SKM-1 treated with dmso at 0.1 percent for 144 hours (cell line): ENCODE measurements at regions not wholly inside any gene's neighbourhood (a gene's known extent, or its start where the extent isn't known, plus 50 kb on each side); places are given as distances from the start of the nearest gene placed in this dataset.
"Not testable (repeated sequence)": the region's sequence is repeated elsewhere in the genome, so short reads cannot be mapped to it uniquely, and the experiment has no call there.

Source experiments
- DNase-seq: peaks from one replicate; lab custom pipeline; 2025; ENCODE audit not compliant: unreplicated experiment; lab: John Stamatoyannopoulos, UW

- DNase-seq, result no peak
Observed at GRCh38 chr1:29428280-29428615, 191.9 kb downstream of the PTPRU start.

GRCh38 chr1:29427614-29428279, 191.4 kb downstream of the PTPRU start:
- no peak for DNase-seq

GRCh38 chr1:29426701-29427279, 190.5 kb downstream of the PTPRU start:
- no peak for DNase-seq

- no peak for DNase-seq
Observed at GRCh38 chr1:29425631-29426030, 189.3 kb downstream of the PTPRU start.

- no peak for DNase-seq
Observed at GRCh38 chr1:29424266-29424665, 187.9 kb downstream of the PTPRU start.

GRCh38 chr1:29420202-29420601, 183.9 kb downstream of the PTPRU start:
- no peak for DNase-seq

- no peak for DNase-seq
Observed at GRCh38 chr1:29417971-29418370, 181.6 kb downstream of the PTPRU start.

GRCh38 chr1:29417147-29417858, 181.0 kb downstream of the PTPRU start:
- DNase-seq, result no peak

- DNase-seq, result no peak
Observed at GRCh38 chr1:29416267-29417146, 180.2 kb downstream of the PTPRU start.

- no peak for DNase-seq
Observed at GRCh38 chr1:29415861-29416260, 179.5 kb downstream of the PTPRU start.

- no peak for DNase-seq
Observed at GRCh38 chr1:29415156-29415830, 179.0 kb downstream of the PTPRU start.

GRCh38 chr1:29414086-29414485, 177.8 kb downstream of the PTPRU start:
- no peak for DNase-seq

- DNase-seq, result no peak
Observed at GRCh38 chr1:29413661-29414060, 177.3 kb downstream of the PTPRU start.

- DNase-seq, result no peak
Observed at GRCh38 chr1:29412591-29412990, 176.3 kb downstream of the PTPRU start.

GRCh38 chr1:29410476-29410875, 174.2 kb downstream of the PTPRU start:
- DNase-seq, result no peak

GRCh38 chr1:29409616-29410015, 173.3 kb downstream of the PTPRU start:
- DNase-seq, result no peak

GRCh38 chr1:29408831-29409605, 172.7 kb downstream of the PTPRU start:
- no peak for DNase-seq

GRCh38 chr1:29406814-29407213, 170.5 kb downstream of the PTPRU start:
- no peak for DNase-seq

GRCh38 chr1:29400203-29400602, 163.9 kb downstream of the PTPRU start:
- not testable (repeated sequence) for DNase-seq

GRCh38 chr1:29399465-29399864, 163.1 kb downstream of the PTPRU start:
- no peak for DNase-seq
